ENCODE measurements at regions not wholly inside any gene's neighbourhood (a gene's known extent, or its start where the extent isn't known, plus 50 kb on each side); places are given as distances from the start of the nearest gene placed in this dataset.

GRCh38 chr12:3938042-3938544 is 64.9 kb upstream of the PARP11 start:
- TF ChIP-seq YY1 (IDR thresholded peaks at IDR 0.05; ENCODE audit: extremely low read depth, insufficient replicate concordance, low read depth, low read length) (no peak), ATF3 (IDR thresholded peaks at IDR 0.05) (no peak), POLR2A (IDR thresholded peaks at IDR 0.05; ENCODE audit: borderline replicate concordance, extremely low read depth, insufficient read depth, insufficient read length) (no peak), EZH2phosphoT487 (IDR thresholded peaks at IDR 0.05; ENCODE audit: borderline replicate concordance) (no peak), EZH2 (IDR thresholded peaks at IDR 0.05) (no peak), RAD21 (IDR thresholded peaks at IDR 0.05; ENCODE audit: low read depth) (no peak), SIN3A (IDR thresholded peaks at IDR 0.05; ENCODE audit: low read depth) (no peak)
- TF ChIP-seq, protein P1, sequence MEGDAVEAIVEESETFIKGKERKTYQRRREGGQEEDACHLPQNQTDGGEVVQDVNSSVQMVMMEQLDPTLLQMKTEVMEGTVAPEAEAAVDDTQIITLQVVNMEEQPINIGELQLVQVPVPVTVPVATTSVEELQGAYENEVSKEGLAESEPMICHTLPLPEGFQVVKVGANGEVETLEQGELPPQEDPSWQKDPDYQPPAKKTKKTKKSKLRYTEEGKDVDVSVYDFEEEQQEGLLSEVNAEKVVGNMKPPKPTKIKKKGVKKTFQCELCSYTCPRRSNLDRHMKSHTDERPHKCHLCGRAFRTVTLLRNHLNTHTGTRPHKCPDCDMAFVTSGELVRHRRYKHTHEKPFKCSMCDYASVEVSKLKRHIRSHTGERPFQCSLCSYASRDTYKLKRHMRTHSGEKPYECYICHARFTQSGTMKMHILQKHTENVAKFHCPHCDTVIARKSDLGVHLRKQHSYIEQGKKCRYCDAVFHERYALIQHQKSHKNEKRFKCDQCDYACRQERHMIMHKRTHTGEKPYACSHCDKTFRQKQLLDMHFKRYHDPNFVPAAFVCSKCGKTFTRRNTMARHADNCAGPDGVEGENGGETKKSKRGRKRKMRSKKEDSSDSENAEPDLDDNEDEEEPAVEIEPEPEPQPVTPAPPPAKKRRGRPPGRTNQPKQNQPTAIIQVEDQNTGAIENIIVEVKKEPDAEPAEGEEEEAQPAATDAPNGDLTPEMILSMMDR (IDR thresholded peaks at IDR 0.05 in 2 of 3, conservative IDR thresholded peaks at IDR 0.05 in 1 of 3; ENCODE audit: borderline replicate concordance in 1 of 3, insufficient read depth in 1 of 3, low read depth in 2 of 3, low read length in 2 of 3): no peak

Measured in HCT116 (cell line).